CD4-positive, alpha-beta T cell treated with Interleukin-4 for 4 hours (primary cell): ENCODE measurements at regions not wholly inside any gene's neighbourhood (a gene's known extent, or its start where the extent isn't known, plus 50 kb on each side); places are given as distances from the start of the nearest gene placed in this dataset.
A peak's percentile ranks its signal among the peaks of the same experiment; 100 is the strongest.

Experiments used
- DNase-seq: peaks from one replicate; pipeline ENCODE4 v3.0.0-alpha.2; 2020

DNA sequence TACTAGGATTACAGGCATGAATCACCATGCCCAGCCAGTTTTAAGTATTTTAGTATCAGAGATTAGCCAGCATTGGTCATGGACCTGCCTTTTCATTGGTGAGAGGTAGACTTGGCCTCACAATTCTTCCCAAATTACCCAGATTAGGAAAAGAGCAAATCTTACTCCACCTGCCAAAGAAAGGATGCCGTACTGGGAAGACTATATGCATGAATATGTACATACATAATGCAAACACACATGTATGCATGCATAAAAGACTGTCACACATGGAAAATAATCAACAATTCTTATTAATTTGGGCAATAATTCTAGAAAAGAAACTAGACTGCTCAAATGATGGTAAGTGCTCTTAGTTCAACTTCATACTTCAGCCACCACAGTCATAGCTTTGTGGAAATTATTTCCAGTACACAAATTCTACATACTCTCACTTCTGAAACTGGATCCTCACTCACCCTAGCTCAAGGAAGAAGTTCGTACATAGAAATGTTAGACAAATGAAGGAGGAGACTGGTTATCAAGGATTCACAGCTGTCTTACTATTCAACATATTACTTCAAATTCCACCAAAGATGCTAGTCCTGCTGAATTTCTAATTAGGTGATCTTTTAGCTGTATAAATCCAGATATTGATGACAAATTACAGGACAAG is 73.7 kb downstream of the MINAR2 start:
- DNase-seq = no peak

DNA sequence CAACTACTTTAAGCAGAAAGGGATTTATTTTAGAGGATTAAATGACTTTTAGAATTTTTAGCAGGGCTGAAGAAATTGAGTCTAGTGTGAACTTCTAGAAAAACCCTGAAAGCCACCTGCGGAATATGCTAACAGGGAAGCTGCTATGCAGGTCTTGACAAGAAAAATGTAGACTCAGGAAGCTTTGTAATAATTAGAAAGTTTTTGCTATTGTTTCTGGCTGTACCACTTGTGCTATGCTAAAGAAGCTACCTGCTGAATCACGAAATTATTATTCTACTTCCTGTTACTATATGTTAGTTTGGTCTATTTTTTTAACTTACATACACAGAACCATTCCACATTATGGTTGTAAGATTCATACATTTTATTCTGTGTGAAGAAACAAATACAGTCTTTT is 74.0 kb upstream of the CHSY3 start:
- no peak for DNase-seq

DNA sequence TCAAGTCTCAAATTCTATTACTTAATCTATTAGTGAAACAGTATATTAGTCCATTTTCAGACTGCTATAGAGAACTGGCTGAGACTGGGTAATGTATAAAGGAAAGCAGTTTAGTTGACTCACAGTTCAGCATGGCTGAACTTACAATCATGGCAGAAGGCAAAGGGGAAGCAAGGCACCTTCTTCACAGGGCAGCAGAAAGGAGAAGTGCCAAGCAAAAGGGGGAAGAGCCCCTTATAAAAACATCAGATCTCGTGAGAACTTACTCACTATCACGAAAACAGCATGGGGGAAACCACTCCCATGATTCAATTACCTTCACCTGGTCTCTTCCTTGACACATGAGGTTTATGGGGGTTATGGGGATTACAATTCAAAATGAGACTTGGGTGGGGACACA is 67.9 kb upstream of the CHSY3 start:
- DNase-seq = no peak

DNA sequence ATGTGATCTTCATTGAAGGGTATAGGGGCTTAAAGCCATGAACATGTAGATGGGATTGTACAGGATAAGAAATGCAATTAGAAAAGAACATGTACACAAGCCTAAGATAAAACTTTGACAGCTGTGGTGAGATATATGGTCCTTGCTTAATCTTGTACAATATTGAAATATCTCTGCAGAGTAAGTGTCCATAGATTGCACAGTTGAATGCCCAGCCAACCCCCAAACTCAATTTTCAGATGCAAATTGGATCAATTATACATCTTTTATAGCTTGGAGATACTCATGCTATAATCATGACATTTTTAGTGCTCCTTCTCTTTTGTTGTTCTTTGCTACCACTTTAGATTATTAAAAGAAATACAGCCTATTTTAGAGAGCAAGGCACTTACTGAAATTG is 59.5 kb upstream of the CHSY3 start:
- no peak for DNase-seq

DNA sequence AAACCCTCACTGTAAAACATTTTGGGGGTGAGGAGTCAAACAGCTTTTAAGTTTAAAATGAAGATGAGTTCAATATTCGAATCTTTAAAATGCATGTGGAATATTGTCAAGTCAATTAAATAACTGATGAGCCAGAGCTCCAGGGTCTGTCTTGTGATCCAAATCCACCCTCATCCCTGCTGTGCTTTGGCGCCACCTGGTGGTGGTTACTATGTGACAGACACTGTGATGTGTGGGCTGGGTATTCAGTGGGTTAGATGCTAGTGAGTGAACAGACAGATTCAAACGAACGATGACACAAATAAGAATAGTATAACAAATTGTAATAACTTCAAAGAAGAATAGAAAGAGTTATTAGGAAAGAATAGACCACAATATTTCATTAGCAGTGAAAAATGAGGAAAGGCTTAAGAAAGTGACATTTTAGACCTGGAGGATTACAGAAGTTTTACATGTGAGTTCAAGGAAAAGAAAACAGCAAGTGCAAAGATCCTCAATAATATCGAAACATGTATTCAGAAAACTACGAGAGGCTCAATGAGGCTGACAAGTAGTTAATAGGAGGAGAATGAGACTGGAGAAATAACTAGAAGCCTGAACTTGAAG is 51.4 kb upstream of the CHSY3 start:
- DNase-seq = peak; percentile 55

DNA sequence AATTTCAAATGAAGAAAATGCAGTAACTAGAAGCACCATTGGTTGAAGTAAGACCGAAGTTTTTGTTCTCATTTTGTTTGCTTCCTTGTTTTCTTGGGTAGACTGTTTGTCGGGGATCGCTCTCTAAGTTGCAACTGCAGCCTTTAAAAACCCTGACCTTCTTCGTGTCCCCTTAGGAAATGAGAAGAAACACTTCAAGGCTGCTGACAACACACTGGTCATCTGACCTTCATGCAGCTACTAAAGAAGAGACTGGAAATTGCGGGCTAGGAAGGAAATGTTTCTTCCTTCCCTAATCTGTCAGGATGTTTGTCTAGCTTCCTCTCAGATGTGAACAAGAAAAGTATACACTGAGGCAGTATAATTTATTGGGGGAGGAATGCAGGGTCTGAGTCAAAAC is 50.7 kb upstream of the CHSY3 start:
- DNase-seq = no peak
